ENCODE measurements at regions not wholly inside any gene's neighbourhood (a gene's known extent, or its start where the extent isn't known, plus 50 kb on each side); places are given as distances from the start of the nearest gene placed in this dataset.

DNA sequence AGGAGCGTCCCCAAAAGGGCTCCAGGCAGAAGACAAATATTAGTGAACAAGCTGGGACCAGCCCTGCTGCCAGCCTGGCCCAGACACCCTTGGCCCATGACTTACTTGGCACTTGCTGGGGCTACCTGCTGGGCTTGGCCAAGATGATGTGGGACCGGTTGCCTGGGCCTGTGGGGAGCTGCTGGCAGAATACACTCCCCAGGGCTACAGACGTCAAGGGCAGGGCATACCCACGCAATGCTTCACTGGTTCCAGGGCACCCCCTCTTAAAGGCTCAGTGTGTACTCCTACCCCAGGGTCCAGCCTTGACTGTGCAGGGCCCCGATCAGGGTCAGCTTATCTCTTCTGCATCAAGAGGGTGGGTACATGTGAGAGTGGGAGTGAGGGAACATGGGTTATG, 106.5 kb upstream of the SLC2A1 start:
- TF ChIP-seq SPI1 (IDR thresholded peaks at IDR 0.05; ENCODE audit: low read depth, low read length) (no peak), POLR2A (IDR thresholded peaks at IDR 0.05; ENCODE audit: low read depth, low read length) (no peak), TAF1 (IDR thresholded peaks at IDR 0.05; ENCODE audit: low read depth, low read length) (no peak), POLR2AphosphoS5 (IDR thresholded peaks at IDR 0.05; ENCODE audit: low read depth, low read length) (no peak), POU2F2 (IDR thresholded peaks at IDR 0.05; ENCODE audit: low read depth, low read length) (no peak), PAX5 (IDR thresholded peaks at IDR 0.05; ENCODE audit: insufficient read depth, low read length, severe bottlenecking) (no peak)
